Keratinocyte (primary cell): ENCODE measurements at regions not wholly inside any gene's neighbourhood (a gene's known extent, or its start where the extent isn't known, plus 50 kb on each side); places are given as distances from the start of the nearest gene placed in this dataset.

ENCODE experiments used
- DNase-seq: peaks from one replicate; pipeline ENCODE4 v3.0.0-alpha.2; 2011; ENCODE audit warnings: low read depth, missing footprints, low spot score
- FAIRE-seq: peaks from 2 replicates; lab custom pipeline; 2011; peaks lifted over from hg19 to GRCh38; lab: Jason Lieb, UNC
- H2AFZ ChIP-seq: 2 replicates; pipeline ENCODE4 v1.6.0; 2012; ENCODE audit warnings: low read length, control low read depth, inconsistent platforms; ENCODE audit not compliant: control insufficient read depth
- H3K27ac ChIP-seq: 2 replicates; pipeline ENCODE4 v1.5.1; 2011; ENCODE audit warnings: low read length; ENCODE audit not compliant: control insufficient read depth, insufficient read depth
- H3K27me3 ChIP-seq: 3 replicates; pipeline ENCODE4 v1.6.0; 2011; ENCODE audit warnings: low read length; ENCODE audit not compliant: control insufficient read depth, insufficient read depth; ENCODE audit errors: extremely low read depth
- H3K36me3 ChIP-seq, 2 experiments: 2 replicates in 1 of 2; 3 replicates in 1 of 2; pipeline ENCODE4 v1.5.1; 2011; ENCODE audit warnings: low read length in 2 of 2, mild to moderate bottlenecking in 1 of 2; ENCODE audit not compliant: control insufficient read depth in 2 of 2, insufficient read depth in 2 of 2; ENCODE audit errors: extremely low read depth in 1 of 2
- H3K4me1 ChIP-seq: 3 replicates; pipeline ENCODE4 v1.5.1; 2011; ENCODE audit warnings: low read length; ENCODE audit not compliant: control insufficient read depth, insufficient read depth; ENCODE audit errors: extremely low read depth
- H3K4me2 ChIP-seq: 3 replicates; pipeline ENCODE4 v1.6.0; 2011; ENCODE audit warnings: low read depth, low read length; ENCODE audit not compliant: control insufficient read depth, insufficient read depth; ENCODE audit errors: extremely low read depth
- H3K4me3 ChIP-seq, 3 experiments: fragments of 200-600 bp in 1 of 3; sonication (generic) in 1 of 3; 2 replicates in 2 of 3; 3 replicates in 1 of 3; pipeline ENCODE4 v1.5.1; 2011 to 2016; ENCODE audit warnings: low read length in 3 of 3, mild to moderate bottlenecking in 3 of 3, control low read depth in 2 of 3, inconsistent platforms in 1 of 3, low read depth in 1 of 3, mixed read lengths in 1 of 3, mixed run types in 1 of 3, moderate library complexity in 1 of 3; ENCODE audit not compliant: control insufficient read depth in 2 of 3, insufficient read depth in 2 of 3; ENCODE audit errors: extremely low read depth in 1 of 3
- H3K79me2 ChIP-seq: 2 replicates; pipeline ENCODE4 v1.6.0; 2012; ENCODE audit warnings: low read length; ENCODE audit not compliant: control insufficient read depth, insufficient read depth
- H3K9ac ChIP-seq: 3 replicates; pipeline ENCODE4 v1.6.0; 2011; ENCODE audit warnings: low read length; ENCODE audit not compliant: control insufficient read depth, insufficient read depth; ENCODE audit errors: extremely low read depth
- H3K9me1 ChIP-seq: 3 replicates; pipeline ENCODE4 v1.6.0; 2011; ENCODE audit warnings: low read length; ENCODE audit not compliant: control insufficient read depth, insufficient read depth; ENCODE audit errors: extremely low read depth
- H3K9me3 ChIP-seq: 2 replicates; pipeline ENCODE4 v1.5.1; 2012; ENCODE audit warnings: low read depth, low read length; ENCODE audit not compliant: control insufficient read depth
- H4K20me1 ChIP-seq: 3 replicates; pipeline ENCODE4 v1.6.0; 2011; ENCODE audit warnings: low read length; ENCODE audit not compliant: control insufficient read depth, insufficient read depth; ENCODE audit errors: extremely low read depth
- EZH2 ChIP-seq: IDR thresholded peaks from one replicate; pipeline ENCODE4 v1.6.1; 2012; ENCODE audit warnings: inconsistent platforms, mild to moderate bottlenecking, low read length, moderate library complexity
- dilution Hi-C: fragments of 300-500 bp; cut with MboI; formaldehyde crosslinking; loops from one replicate; pipeline ENCODE4 v1.7.0; 2020; ENCODE audit warnings: low sequenced_read_pairs; ENCODE audit not compliant: extremely low pct_ligation_motif_present
- TF ChIP-seq, protein P1 (sequence below), 3 experiments: IDR thresholded peaks in 1 of 3; conservative IDR thresholded peaks in 1 of 3; optimal IDR thresholded peaks in 1 of 3; 2 replicates in 2 of 3; 3 replicates in 1 of 3; pipeline versions ENCODE3 to v1.5.1; 2011; ENCODE audit warnings: low read length in 3 of 3, mild to moderate bottlenecking in 3 of 3, moderate library complexity in 2 of 3, control low read depth in 1 of 3, inconsistent platforms in 1 of 3; ENCODE audit not compliant: insufficient read depth in 2 of 3; ENCODE audit errors: extremely low read depth in 1 of 3

DNA sequence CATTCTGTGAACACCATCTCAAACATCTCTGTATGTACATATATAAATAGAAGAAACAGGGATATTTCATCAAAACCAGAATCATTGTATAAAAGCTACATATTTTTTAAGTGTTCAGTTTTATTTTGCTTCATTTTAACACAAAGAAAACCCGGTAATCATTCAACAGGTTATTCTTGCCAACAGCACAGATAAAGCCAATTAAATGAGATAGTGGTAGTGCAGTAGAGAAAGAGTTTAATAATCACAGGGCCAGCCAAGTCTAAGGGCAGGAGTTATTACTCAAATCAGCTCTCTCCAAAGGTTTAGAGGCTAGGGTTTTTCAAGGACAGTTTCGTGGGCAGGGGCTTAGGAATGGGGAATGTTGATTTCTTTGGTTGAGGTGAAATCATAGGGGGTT lies 261.0 kb upstream of the KIF2A start:
- no peaks in the 10 kb centered on the region for H3K79me2 ChIP-seq
- no peak for TF ChIP-seq EZH2
- TF ChIP-seq, protein P1, sequence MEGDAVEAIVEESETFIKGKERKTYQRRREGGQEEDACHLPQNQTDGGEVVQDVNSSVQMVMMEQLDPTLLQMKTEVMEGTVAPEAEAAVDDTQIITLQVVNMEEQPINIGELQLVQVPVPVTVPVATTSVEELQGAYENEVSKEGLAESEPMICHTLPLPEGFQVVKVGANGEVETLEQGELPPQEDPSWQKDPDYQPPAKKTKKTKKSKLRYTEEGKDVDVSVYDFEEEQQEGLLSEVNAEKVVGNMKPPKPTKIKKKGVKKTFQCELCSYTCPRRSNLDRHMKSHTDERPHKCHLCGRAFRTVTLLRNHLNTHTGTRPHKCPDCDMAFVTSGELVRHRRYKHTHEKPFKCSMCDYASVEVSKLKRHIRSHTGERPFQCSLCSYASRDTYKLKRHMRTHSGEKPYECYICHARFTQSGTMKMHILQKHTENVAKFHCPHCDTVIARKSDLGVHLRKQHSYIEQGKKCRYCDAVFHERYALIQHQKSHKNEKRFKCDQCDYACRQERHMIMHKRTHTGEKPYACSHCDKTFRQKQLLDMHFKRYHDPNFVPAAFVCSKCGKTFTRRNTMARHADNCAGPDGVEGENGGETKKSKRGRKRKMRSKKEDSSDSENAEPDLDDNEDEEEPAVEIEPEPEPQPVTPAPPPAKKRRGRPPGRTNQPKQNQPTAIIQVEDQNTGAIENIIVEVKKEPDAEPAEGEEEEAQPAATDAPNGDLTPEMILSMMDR (optimal IDR thresholded peaks at IDR 0.05 in 1 of 3, IDR thresholded peaks at IDR 0.05 in 1 of 3, conservative IDR thresholded peaks at IDR 0.05 in 1 of 3; ENCODE audit: extremely low read depth in 1 of 3, insufficient read depth in 2 of 3, low read length in 3 of 3), result no peak
- no peaks in the 10 kb centered on the region for H3K9me1 ChIP-seq
- no peaks in the 10 kb centered on the region for H4K20me1 ChIP-seq
- H3K27ac ChIP-seq, result no peak overlapping the region
- H3K9ac ChIP-seq, result no peak overlapping the region
- FAIRE-seq, result no peak
- H3K27me3 ChIP-seq, result no peaks in the 10 kb centered on the region
- H3K4me2 ChIP-seq, result no peak overlapping the region
- dilution Hi-C loops, result no loop called here
- H2AFZ ChIP-seq, result no peak overlapping the region
- H3K4me1 ChIP-seq, result no peaks in the 10 kb centered on the region
- no peak overlapping the region for H3K4me3 ChIP-seq
- no peaks in the 10 kb centered on the region for H3K36me3 ChIP-seq
- DNase-seq, result no peak
- H3K9me3 ChIP-seq, result no peaks in the 10 kb centered on the region

DNA sequence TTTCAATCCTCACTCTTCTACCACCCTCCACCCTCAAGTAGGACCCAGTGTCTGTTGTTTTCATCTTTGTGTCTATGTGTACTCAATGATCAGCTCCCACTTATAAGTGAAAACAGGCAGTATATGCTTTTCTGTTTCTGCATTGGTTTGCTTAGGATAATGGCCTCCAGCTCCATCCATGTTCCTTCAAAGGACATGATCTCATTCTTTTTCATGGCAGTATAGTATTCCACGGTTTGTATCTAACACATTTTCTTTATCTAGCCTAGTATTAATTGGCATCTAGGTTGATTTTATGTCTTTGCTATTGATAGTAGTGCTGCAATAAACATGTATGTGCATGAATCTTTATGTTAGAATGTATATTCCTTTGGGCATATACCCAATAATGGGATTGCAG lies 259.8 kb upstream of the KIF2A start:
- Histone ChIP-seq H3K36me3 (no peaks in the 10 kb centered on the region), H3K4me3 (no peak overlapping the region), H3K9ac (no peak overlapping the region), H3K27me3 (no peaks in the 10 kb centered on the region), H3K9me3 (no peaks in the 10 kb centered on the region), H3K4me2 (no peak overlapping the region), H3K4me1 (no peaks in the 10 kb centered on the region), H2AFZ (no peak overlapping the region), H3K9me1 (no peaks in the 10 kb centered on the region), H3K79me2 (no peaks in the 10 kb centered on the region), H4K20me1 (no peaks in the 10 kb centered on the region), H3K27ac (no peak overlapping the region)
- FAIRE-seq, result no peak
- DNase-seq, result no peak
- dilution Hi-C loops, result no loop called here
- no peak for TF ChIP-seq EZH2
- TF ChIP-seq, protein P1 (optimal IDR thresholded peaks at IDR 0.05 in 1 of 3, IDR thresholded peaks at IDR 0.05 in 1 of 3, conservative IDR thresholded peaks at IDR 0.05 in 1 of 3; ENCODE audit: extremely low read depth in 1 of 3, insufficient read depth in 2 of 3, low read length in 3 of 3), result no peak
